HepG2 (cell line): ENCODE measurements at regions not wholly inside any gene's neighbourhood (a gene's known extent, or its start where the extent isn't known, plus 50 kb on each side); places are given as distances from the start of the nearest gene placed in this dataset.

Experiments used
- ATAC-seq: fragments of 200-7000 bp; cut with Tn5 transposase; 3 replicates; pipeline ENCODE4 v1.9.1; 2020; ENCODE audit warnings: mild to moderate bottlenecking, moderate library complexity
- BruUV-seq: library from RNA; stranded (reverse); fragments of 400-500 nt; replicated peaks from 2 replicates; lab custom pipeline; 2021; lab: Mats Ljungman, UMichigan
- CTCF ChIA-PET: fragments of 300-600 bp; formaldehyde crosslinking; extraction: SDS; loops from one replicate; lab custom pipeline; 2021; ENCODE audit warnings: low total read pairs, inconsistent platforms, low intra/inter-chr PET ratio; lab: Yijun Ruan, JAX
- POLR2A ChIA-PET: fragments of 350-600 bp; sonication (Branson Sonifier 250); formaldehyde crosslinking; loops from one replicate; lab custom pipeline; 2020; ENCODE audit warnings: antibody characterized with exemption, inconsistent platforms; lab: Yijun Ruan, JAX
- DNase-seq: peaks from one replicate; pipeline ENCODE4 v3.0.0-alpha.2; 2015; ENCODE audit warnings: low spot score
- FAIRE-seq: peaks from 3 replicates; lab custom pipeline; 2011; peaks lifted over from hg19 to GRCh38; lab: Jason Lieb, UNC
- H2AFZ ChIP-seq: one replicate; pipeline ENCODE4 v1.6.1; 2011; ENCODE audit warnings: low read length, inconsistent platforms
- H3K27ac ChIP-seq: fragments of 300-600 bp; 3 replicates; pipeline ENCODE4 v1.8.0; 2011; ENCODE audit warnings: mixed run types, mild to moderate bottlenecking, mixed read lengths, low read length, inconsistent platforms; ENCODE audit not compliant: insufficient read depth; ENCODE audit errors: extremely low read length
- H3K27me3 ChIP-seq, 2 experiments: fragments of 200-600 bp in 1 of 2; 2 replicates in 1 of 2; 3 replicates in 1 of 2; pipeline versions ENCODE4 v1.6.0 to v1.8.0; 2011; ENCODE audit warnings: low read length in 2 of 2, mild to moderate bottlenecking in 2 of 2, moderate library complexity in 2 of 2, inconsistent platforms in 1 of 2; ENCODE audit not compliant: insufficient read depth in 2 of 2, control insufficient read depth in 1 of 2
- H3K36me3 ChIP-seq, 2 experiments: fragments of 200-600 bp in 1 of 2; replicated peaks in 1 of 2; 2 replicates in 1 of 2; 3 replicates in 1 of 2; pipeline versions ENCODE4 v1.5.1 to v1.8.0; 2011; ENCODE audit warnings: low read length in 2 of 2, inconsistent platforms in 1 of 2; ENCODE audit not compliant: insufficient read depth in 2 of 2, control insufficient read depth in 1 of 2
- H3K4me1 ChIP-seq: 2 replicates; pipeline ENCODE4 v1.5.1; 2012; ENCODE audit warnings: low read length, inconsistent platforms; ENCODE audit not compliant: insufficient read depth
- H3K4me2 ChIP-seq: 2 replicates; pipeline ENCODE4 v1.6.0; 2011; ENCODE audit warnings: low read depth, low read length, inconsistent platforms
- H3K4me3 ChIP-seq, 3 experiments: fragments of 200-600 bp in 1 of 3; sonication (generic), shearing (Covaris generic) in 1 of 3; replicated peaks in 1 of 3; 2 replicates each; pipeline ENCODE4 v1.5.1; 2011 to 2016; ENCODE audit warnings: low read length in 3 of 3, inconsistent platforms in 2 of 3, low read depth in 2 of 3, mild to moderate bottlenecking in 2 of 3, control low read depth in 1 of 3, mixed read lengths in 1 of 3; ENCODE audit not compliant: insufficient read depth in 1 of 3
- H3K79me2 ChIP-seq: one replicate; pipeline ENCODE4 v1.6.1; 2011; ENCODE audit warnings: low read length, inconsistent platforms; ENCODE audit not compliant: insufficient read depth
- H3K9ac ChIP-seq: 2 replicates; pipeline ENCODE4 v1.6.0; 2011; ENCODE audit warnings: mild to moderate bottlenecking, low read depth, low read length, inconsistent platforms; ENCODE audit not compliant: insufficient read depth
- H3K9me3 ChIP-seq: 2 replicates; pipeline ENCODE4 v1.5.1; 2012; ENCODE audit warnings: mild to moderate bottlenecking, low read length
- H4K20me1 ChIP-seq: 2 replicates; pipeline ENCODE4 v1.6.0; 2011; ENCODE audit warnings: inconsistent platforms, mild to moderate bottlenecking, low read length, moderate library complexity; ENCODE audit not compliant: insufficient read depth
- AHR ChIP-seq: IDR thresholded peaks from 2 replicates; pipeline ENCODE4 v1.6.1; 2018; ENCODE audit warnings: missing genetic modification reagents, missing compliant biosample characterization
- FOSL1 ChIP-seq: sonication (generic); formaldehyde crosslinking; IDR thresholded peaks from 2 replicates; pipeline ENCODE4 v1.9.0; 2021; ENCODE audit warnings: missing genetic modification reagents, borderline replicate concordance
- ISX ChIP-seq: sonication (generic); formaldehyde crosslinking; conservative IDR thresholded peaks from 2 replicates; pipeline ENCODE4 v1.5.0; 2020; ENCODE audit warnings: missing genetic modification reagents
- MBNL3 ChIP-seq: fragments of 250-450 bp; sonication (Bioruptor Pico); conservative IDR thresholded peaks from 2 replicates; pipeline ENCODE4 v1.8.0; 2022; ENCODE audit warnings: mild to moderate bottlenecking, inconsistent platforms
- RBAK ChIP-seq: sonication (generic); formaldehyde crosslinking; IDR thresholded peaks from 2 replicates; pipeline ENCODE4 v1.5.1; 2020; ENCODE audit warnings: mild to moderate bottlenecking, missing genetic modification reagents
- SMARCC2 ChIP-seq: fragments of 450-650 bp; IDR thresholded peaks from 2 replicates; pipeline ENCODE4 v1.6.1; 2017; ENCODE audit warnings: antibody characterized with exemption, mild to moderate bottlenecking
- SYNCRIP ChIP-seq: fragments of 200-400 bp; formaldehyde crosslinking; IDR thresholded peaks from 2 replicates; pipeline ENCODE4 v1.6.1; 2018; ENCODE audit warnings: mild to moderate bottlenecking, low read depth, low read length; ENCODE audit not compliant: insufficient read depth
- ZNF251 ChIP-seq: sonication (generic); formaldehyde crosslinking; IDR thresholded peaks from 2 replicates; pipeline ENCODE4 v1.9.0; 2021; ENCODE audit warnings: mild to moderate bottlenecking, missing genetic modification reagents
- ZNF292 ChIP-seq: sonication (generic); formaldehyde crosslinking; IDR thresholded peaks from 2 replicates; pipeline ENCODE4 v1.8.1; 2022; ENCODE audit warnings: mild to moderate bottlenecking, low read depth, missing genetic modification reagents, borderline replicate concordance
- ZSCAN22 ChIP-seq: sonication (generic); formaldehyde crosslinking; IDR thresholded peaks from 2 replicates; pipeline ENCODE4 v1.4.0; 2020; ENCODE audit warnings: mild to moderate bottlenecking, missing genetic modification reagents
- WGBS: methylation state at CpG from one replicate; pipeline ENCODE4 v1.1.6; 2017; ENCODE audit warnings: low lambda C conversion rate; 5-methylcytosine and 5-hydroxymethylcytosine counted together
- in situ Hi-C: cut with HindIII; loops from 2 replicates; pipeline ENCODE4 v1.10.0; 2017; ENCODE audit warnings: low pct_unique_long_range_greater_than_20kb; ENCODE audit not compliant: extremely low pct_ligation_motif_present
- intact Hi-C: fragments of 100-400 bp; cut with micrococcal nuclease; formaldehyde crosslinking; loops from one replicate; pipeline ENCODE4 v1.10.0; 2022; ENCODE audit not compliant: unreplicated experiment
- TF ChIP-seq, protein P1 (sequence below): sonication (generic); formaldehyde crosslinking; IDR thresholded peaks from 2 replicates; pipeline ENCODE4 v1.4.0; 2020; ENCODE audit warnings: missing genetic modification reagents, borderline replicate concordance
- TF ChIP-seq, protein P2 (sequence below): sonication (generic); formaldehyde crosslinking; IDR thresholded peaks from 2 replicates; pipeline ENCODE4 v1.4.0; 2020; ENCODE audit warnings: missing genetic modification reagents, borderline replicate concordance
- TF ChIP-seq, protein P3 (sequence below): sonication (generic); formaldehyde crosslinking; IDR thresholded peaks from 2 replicates; pipeline ENCODE4 v1.5.1; 2020; ENCODE audit warnings: mild to moderate bottlenecking, missing genetic modification reagents
- TF ChIP-seq, protein P4 (sequence below): IDR thresholded peaks from 2 replicates; pipeline ENCODE4 v1.6.1; 2016; ENCODE audit warnings: missing compliant biosample characterization, missing genetic modification reagents, borderline replicate concordance

DNA sequence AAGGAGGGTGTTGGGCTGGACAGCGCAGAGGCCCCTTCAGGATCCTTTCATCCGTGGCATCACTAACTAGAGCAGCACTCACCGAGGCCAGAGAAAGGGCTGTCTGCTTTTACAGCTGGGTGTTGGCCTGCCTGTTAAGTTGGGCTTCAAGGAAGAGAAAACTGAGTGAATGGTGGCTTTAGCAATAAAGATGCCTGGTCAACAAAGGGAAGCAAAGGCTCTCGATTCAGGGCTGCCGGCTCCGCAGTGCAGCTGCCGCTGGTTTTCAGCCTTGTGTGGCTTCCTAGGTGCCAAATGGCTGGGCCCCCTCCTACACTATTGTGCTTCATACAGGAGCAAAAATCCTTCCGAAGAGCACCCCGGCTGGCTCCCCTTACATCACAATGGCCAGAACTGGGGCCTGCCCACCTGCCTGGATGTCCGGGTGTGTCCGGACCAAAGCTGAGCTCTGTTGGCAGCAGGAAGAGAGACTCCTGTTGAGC, 61.0 kb upstream of the GPR45 start (continued):
- TF ChIP-seq, protein P1, sequence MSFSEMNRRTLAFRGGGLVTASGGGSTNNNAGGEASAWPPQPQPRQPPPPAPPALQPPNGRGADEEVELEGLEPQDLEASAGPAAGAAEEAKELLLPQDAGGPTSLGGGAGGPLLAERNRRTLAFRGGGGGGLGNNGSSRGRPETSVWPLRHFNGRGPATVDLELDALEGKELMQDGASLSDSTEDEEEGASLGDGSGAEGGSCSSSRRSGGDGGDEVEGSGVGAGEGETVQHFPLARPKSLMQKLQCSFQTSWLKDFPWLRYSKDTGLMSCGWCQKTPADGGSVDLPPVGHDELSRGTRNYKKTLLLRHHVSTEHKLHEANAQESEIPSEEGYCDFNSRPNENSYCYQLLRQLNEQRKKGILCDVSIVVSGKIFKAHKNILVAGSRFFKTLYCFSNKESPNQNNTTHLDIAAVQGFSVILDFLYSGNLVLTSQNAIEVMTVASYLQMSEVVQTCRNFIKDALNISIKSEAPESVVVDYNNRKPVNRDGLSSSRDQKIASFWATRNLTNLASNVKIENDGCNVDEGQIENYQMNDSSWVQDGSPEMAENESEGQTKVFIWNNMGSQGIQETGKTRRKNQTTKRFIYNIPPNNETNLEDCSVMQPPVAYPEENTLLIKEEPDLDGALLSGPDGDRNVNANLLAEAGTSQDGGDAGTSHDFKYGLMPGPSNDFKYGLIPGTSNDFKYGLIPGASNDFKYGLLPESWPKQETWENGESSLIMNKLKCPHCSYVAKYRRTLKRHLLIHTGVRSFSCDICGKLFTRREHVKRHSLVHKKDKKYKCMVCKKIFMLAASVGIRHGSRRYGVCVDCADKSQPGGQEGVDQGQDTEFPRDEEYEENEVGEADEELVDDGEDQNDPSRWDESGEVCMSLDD (CRISPR knock-in tag): no peak
- TF ChIP-seq SYNCRIP (no peak), ZNF292 (no peak), SMARCC2 (no peak), FOSL1 (CRISPR knock-in tag) (no peak), RBAK (CRISPR knock-in tag) (no peak), AHR (CRISPR knock-in tag) (no peak)
- TF ChIP-seq, protein P2, sequence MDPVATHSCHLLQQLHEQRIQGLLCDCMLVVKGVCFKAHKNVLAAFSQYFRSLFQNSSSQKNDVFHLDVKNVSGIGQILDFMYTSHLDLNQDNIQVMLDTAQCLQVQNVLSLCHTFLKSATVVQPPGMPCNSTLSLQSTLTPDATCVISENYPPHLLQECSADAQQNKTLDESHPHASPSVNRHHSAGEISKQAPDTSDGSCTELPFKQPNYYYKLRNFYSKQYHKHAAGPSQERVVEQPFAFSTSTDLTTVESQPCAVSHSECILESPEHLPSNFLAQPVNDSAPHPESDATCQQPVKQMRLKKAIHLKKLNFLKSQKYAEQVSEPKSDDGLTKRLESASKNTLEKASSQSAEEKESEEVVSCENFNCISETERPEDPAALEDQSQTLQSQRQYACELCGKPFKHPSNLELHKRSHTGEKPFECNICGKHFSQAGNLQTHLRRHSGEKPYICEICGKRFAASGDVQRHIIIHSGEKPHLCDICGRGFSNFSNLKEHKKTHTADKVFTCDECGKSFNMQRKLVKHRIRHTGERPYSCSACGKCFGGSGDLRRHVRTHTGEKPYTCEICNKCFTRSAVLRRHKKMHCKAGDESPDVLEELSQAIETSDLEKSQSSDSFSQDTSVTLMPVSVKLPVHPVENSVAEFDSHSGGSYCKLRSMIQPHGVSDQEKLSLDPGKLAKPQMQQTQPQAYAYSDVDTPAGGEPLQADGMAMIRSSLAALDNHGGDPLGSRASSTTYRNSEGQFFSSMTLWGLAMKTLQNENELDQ (CRISPR knock-in tag): no peak
- TF ChIP-seq, all 625 proteins: peak for 0

DNA sequence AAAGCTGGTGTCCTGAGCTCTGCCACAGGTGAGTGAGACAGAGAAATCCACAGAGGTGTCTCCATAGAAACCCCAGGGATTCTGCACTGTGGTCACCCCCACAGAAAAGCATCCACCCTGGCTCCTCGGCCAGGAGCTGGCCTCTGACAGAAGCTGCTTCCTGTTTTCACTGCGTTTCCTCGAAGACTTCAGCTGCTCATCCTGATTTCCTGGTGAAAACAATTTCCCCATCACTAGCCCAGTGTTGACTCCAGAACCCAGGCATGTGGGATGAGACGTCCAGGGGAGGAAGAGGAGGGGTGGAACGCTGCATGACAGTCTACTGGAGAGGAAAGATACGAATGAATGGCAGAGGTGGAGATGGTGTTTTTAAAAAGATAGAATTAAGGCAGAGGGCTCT, 60.3 kb upstream of the GPR45 start:
- POLR2A ChIA-PET: no interaction called here
- intact Hi-C loops (no loop called here), in situ Hi-C loops (no loop called here)
- peaks cover 8% of the 10 kb centered on the region for H3K4me1 ChIP-seq
- H3K79me2 ChIP-seq: no peaks in the 10 kb centered on the region
- no peaks in the 10 kb centered on the region for H4K20me1 ChIP-seq
- FAIRE-seq (no peak), DNase-seq (no peak), ATAC-seq (no peak)
- 14% methylated on average over 6 of the region's 6 CpGs for WGBS
- no TSS peak for BruUV-seq
- no peaks in the 10 kb centered on the region for H3K9me3 ChIP-seq
- CTCF ChIA-PET: no interaction called here
- peaks cover 3 to 61% of the 10 kb centered on the region in 2 experiments; a peak in 4 of 5 replicates for H3K27me3 ChIP-seq
- no peak overlapping the region for H2AFZ ChIP-seq
- no peaks in the 10 kb centered on the region for H3K36me3 ChIP-seq
- H3K27ac ChIP-seq: no peak overlapping the region
- H3K4me2 ChIP-seq: no peak overlapping the region
- H3K9ac ChIP-seq: no peak overlapping the region
- no peak overlapping the region for H3K4me3 ChIP-seq
- TF ChIP-seq, protein P3, sequence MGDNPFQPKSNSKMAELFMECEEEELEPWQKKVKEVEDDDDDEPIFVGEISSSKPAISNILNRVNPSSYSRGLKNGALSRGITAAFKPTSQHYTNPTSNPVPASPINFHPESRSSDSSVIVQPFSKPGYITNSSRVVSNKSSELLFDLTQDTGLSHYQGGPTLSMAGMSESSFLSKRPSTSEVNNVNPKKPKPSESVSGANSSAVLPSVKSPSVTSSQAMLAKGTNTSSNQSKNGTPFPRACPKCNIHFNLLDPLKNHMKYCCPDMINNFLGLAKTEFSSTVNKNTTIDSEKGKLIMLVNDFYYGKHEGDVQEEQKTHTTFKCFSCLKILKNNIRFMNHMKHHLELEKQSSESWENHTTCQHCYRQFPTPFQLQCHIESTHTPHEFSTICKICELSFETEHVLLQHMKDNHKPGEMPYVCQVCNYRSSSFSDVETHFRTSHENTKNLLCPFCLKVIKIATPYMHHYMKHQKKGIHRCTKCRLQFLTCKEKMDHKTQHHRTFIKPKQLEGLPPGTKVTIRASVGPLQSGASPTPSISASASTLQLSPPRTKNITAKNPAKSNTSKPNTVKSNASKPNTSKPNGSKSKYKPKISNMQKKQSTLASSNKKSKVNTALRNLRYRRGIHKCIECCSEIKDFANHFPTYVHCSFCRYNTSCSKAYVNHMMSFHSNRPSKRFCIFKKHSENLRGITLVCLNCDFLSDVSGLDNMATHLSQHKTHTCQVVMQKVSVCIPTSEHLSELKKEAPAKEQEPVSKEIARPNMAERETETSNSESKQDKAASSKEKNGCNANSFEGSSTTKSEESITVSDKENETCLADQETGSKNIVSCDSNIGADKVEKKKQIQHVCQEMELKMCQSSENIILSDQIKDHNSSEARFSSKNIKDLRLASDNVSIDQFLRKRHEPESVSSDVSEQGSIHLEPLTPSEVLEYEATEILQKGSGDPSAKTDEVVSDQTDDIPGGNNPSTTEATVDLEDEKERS (CRISPR knock-in tag): no peak
- TF ChIP-seq ZNF251 (CRISPR knock-in tag) (no peak), MBNL3 (no peak), ISX (CRISPR knock-in tag) (no peak), ZSCAN22 (CRISPR knock-in tag) (no peak), FOSL1 (CRISPR knock-in tag) (no peak)
- TF ChIP-seq, protein P4, sequence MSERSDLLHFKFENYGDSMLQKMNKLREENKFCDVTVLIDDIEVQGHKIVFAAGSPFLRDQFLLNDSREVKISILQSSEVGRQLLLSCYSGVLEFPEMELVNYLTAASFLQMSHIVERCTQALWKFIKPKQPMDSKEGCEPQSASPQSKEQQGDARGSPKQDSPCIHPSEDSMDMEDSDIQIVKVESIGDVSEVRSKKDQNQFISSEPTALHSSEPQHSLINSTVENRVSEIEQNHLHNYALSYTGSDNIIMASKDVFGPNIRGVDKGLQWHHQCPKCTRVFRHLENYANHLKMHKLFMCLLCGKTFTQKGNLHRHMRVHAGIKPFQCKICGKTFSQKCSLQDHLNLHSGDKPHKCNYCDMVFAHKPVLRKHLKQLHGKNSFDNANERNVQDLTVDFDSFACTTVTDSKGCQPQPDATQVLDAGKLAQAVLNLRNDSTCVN (CRISPR knock-in tag): no peak
